C4-2B (cell line): ENCODE measurements at regions not wholly inside any gene's neighbourhood (a gene's known extent, or its start where the extent isn't known, plus 50 kb on each side); places are given as distances from the start of the nearest gene placed in this dataset.

ENCODE experiments used
- CTCF ChIP-seq: fragments of 450-650 bp; conservative IDR thresholded peaks from 2 replicates; pipeline ENCODE4 v1.5.1; 2017; ENCODE audit warnings: mild to moderate bottlenecking
- ZFX ChIP-seq: fragments of 450-650 bp; IDR thresholded peaks from 2 replicates; pipeline ENCODE4 v1.6.1; 2017

- TF ChIP-seq CTCF (no peak), ZFX (no peak)
Measured at GRCh38 chr6:28721372-28721771, 195.7 kb downstream of the GPX5 start.
